Panc1 (cell line): ENCODE measurements at regions not wholly inside any gene's neighbourhood (a gene's known extent, or its start where the extent isn't known, plus 50 kb on each side); places are given as distances from the start of the nearest gene placed in this dataset.

Source experiments
- ATAC-seq: fragments of 200-7000 bp; cut with Tn5 transposase; 2 replicates; pipeline ENCODE4 v1.9.1; 2020; ENCODE audit warnings: mild to moderate bottlenecking, moderate library complexity
- BruUV-seq: library from RNA; stranded (reverse); fragments of 400-500 nt; replicated peaks from 2 replicates; lab custom pipeline; 2021; lab: Mats Ljungman, UMichigan
- CTCF ChIA-PET: fragments of 300-600 bp; sonication (Branson Sonifier 250); formaldehyde crosslinking; loops from one replicate; lab custom pipeline; 2022; ENCODE audit warnings: antibody characterized with exemption; lab: Charles Lee
- POLR2A ChIA-PET: fragments of 300-600 bp; sonication (Branson Sonifier 250); formaldehyde crosslinking; loops from one replicate; lab custom pipeline; 2022; ENCODE audit warnings: antibody characterized with exemption; lab: Charles Lee
- DNase-seq: peaks from one replicate; pipeline ENCODE4 v3.0.0-alpha.2; 2010; ENCODE audit warnings: low read depth, low spot score
- H3K27ac ChIP-seq: 2 replicates; pipeline ENCODE4 v1.5.1; 2011; ENCODE audit warnings: mild to moderate bottlenecking, low read length, inconsistent platforms
- H3K27me3 ChIP-seq: fragments of 200-500 bp; sonication (Bioruptor generic); 2 replicates; pipeline ENCODE4 v1.6.0; 2014; ENCODE audit warnings: low read length, inconsistent platforms; ENCODE audit not compliant: control insufficient read depth, insufficient read depth
- H3K36me3 ChIP-seq: fragments of 200-500 bp; sonication (Bioruptor generic); 2 replicates; pipeline ENCODE4 v1.5.1; 2014; ENCODE audit warnings: inconsistent platforms, mild to moderate bottlenecking, low read length, moderate library complexity; ENCODE audit not compliant: control insufficient read depth, insufficient read depth
- H3K4me1 ChIP-seq: 2 replicates; pipeline ENCODE4 v1.5.1; 2011; ENCODE audit warnings: inconsistent platforms, mild to moderate bottlenecking, low read length, moderate library complexity; ENCODE audit not compliant: control insufficient read depth, insufficient read depth
- H3K4me3 ChIP-seq, 2 experiments: 2 replicates each; pipeline ENCODE4 v1.5.1; 2011 to 2012; ENCODE audit warnings: low read depth in 2 of 2, low read length in 2 of 2, mild to moderate bottlenecking in 2 of 2, inconsistent platforms in 1 of 2, moderate library complexity in 1 of 2
- H3K9me3 ChIP-seq: fragments of 200-500 bp; sonication (Bioruptor generic); 2 replicates; pipeline ENCODE4 v1.5.1; 2014; ENCODE audit warnings: low read depth, mild to moderate bottlenecking, inconsistent platforms, low read length, moderate library complexity; ENCODE audit not compliant: control insufficient read depth, insufficient read depth
- CTCF ChIP-seq: fragments of 450-650 bp; IDR thresholded peaks from 2 replicates; pipeline ENCODE4 v1.5.1; 2017; ENCODE audit warnings: mild to moderate bottlenecking
- POLR2AphosphoS5 ChIP-seq: IDR thresholded peaks from 2 replicates; pipeline ENCODE4 v1.6.1; 2012; ENCODE audit warnings: mild to moderate bottlenecking, low read depth, low read length, moderate library complexity
- REST ChIP-seq, 2 experiments: IDR thresholded peaks; 2 replicates each; pipeline ENCODE4 v1.6.1; 2011 to 2012; ENCODE audit warnings: low read depth in 2 of 2, control low read depth in 1 of 2, low read length in 1 of 2, mild to moderate bottlenecking in 1 of 2, moderate library complexity in 1 of 2; ENCODE audit not compliant: insufficient read depth in 1 of 2
- SIN3A ChIP-seq: IDR thresholded peaks from 2 replicates; pipeline ENCODE4 v1.6.1; 2012; ENCODE audit warnings: low read depth, mild to moderate bottlenecking, low read length, moderate library complexity, borderline replicate concordance; ENCODE audit not compliant: insufficient read depth
- TCF7L2 ChIP-seq: IDR thresholded peaks from 2 replicates; pipeline ENCODE4 v1.6.1; 2011; ENCODE audit warnings: mild to moderate bottlenecking, low read depth, low read length, inconsistent platforms
- in situ Hi-C: cut with HindIII; loops from 2 replicates; pipeline ENCODE4 v1.10.0; 2016; ENCODE audit warnings: low sequenced_read_pairs, low pct_unique_long_range_greater_than_20kb
- intact Hi-C: fragments of 100-400 bp; cut with micrococcal nuclease; formaldehyde crosslinking; loops from one replicate; pipeline ENCODE4 v1.10.0; 2022; ENCODE audit not compliant: unreplicated experiment

- Histone ChIP-seq H3K27ac (no peak overlapping the region), H3K9me3 (peaks cover 5% of the 10 kb centered on the region; the same call in 1 of the 2 replicates), H3K27me3 (no peaks in the 10 kb centered on the region), H3K4me1 (no peaks in the 10 kb centered on the region), H3K4me3 (no peak overlapping the region), H3K36me3 (no peaks in the 10 kb centered on the region)
- in situ Hi-C loops (no loop called here), intact Hi-C loops (no loop called here)
- TF ChIP-seq REST (IDR thresholded peaks at IDR 0.05; ENCODE audit: insufficient read depth in 1 of 2, low read depth in 2 of 2, low read length in 1 of 2), result no peak
- TF ChIP-seq TCF7L2, result no peak
- no peak for TF ChIP-seq SIN3A
- no peak for TF ChIP-seq CTCF
- TF ChIP-seq POLR2AphosphoS5, result no peak
- no peak for ATAC-seq
- no peak for DNase-seq
- ChIA-PET POLR2A (no interaction called here), CTCF (no interaction called here)
- BruUV-seq, result no TSS peak
These were observed 326.8 kb upstream of the GYPC start for GRCh38 chr2:126329173-126329572.

- CTCF ChIA-PET, result no interaction called here
- no TSS peak for BruUV-seq
- in situ Hi-C loops, result no loop called here
These were observed 313.5 kb upstream of the GYPC start for GRCh38 chr2:126342457-126342856.

More at GRCh38 chr2:126342457-126342856, 313.5 kb upstream of the GYPC start:
- Histone ChIP-seq H3K27ac (no peak overlapping the region), H3K36me3 (no peaks in the 10 kb centered on the region), H3K9me3 (no peaks in the 10 kb centered on the region), H3K27me3 (no peaks in the 10 kb centered on the region), H3K4me3 (no peak overlapping the region), H3K4me1 (no peaks in the 10 kb centered on the region)
- no peak for TF ChIP-seq TCF7L2
- no peak for TF ChIP-seq REST (IDR thresholded peaks at IDR 0.05; ENCODE audit: insufficient read depth in 1 of 2, low read depth in 2 of 2, low read length in 1 of 2)
- TF ChIP-seq POLR2AphosphoS5, result no peak
- no peak for TF ChIP-seq SIN3A
- no peak for TF ChIP-seq CTCF
- no peak for DNase-seq
- ATAC-seq, result no peak
- POLR2A ChIA-PET, result no interaction called here
- intact Hi-C loops, result no loop called here
